Endothelial cell (in vitro differentiated cells): ENCODE measurements at regions not wholly inside any gene's neighbourhood (a gene's known extent, or its start where the extent isn't known, plus 50 kb on each side); places are given as distances from the start of the nearest gene placed in this dataset.

ENCODE experiments used
- DNase-seq: peaks from one replicate; pipeline ENCODE4 v3.0.0; 2021; ENCODE audit warnings: low spot score
- H3K27ac Mint-ChIP-seq: one replicate; pipeline ENCODE4 v1.8.0; 2021; ENCODE audit warnings: mixed read lengths, inconsistent platforms; ENCODE audit not compliant: unreplicated experiment
- H3K27me3 Mint-ChIP-seq: one replicate; pipeline ENCODE4 v1.8.0; 2021; ENCODE audit warnings: mild to moderate bottlenecking, moderate library complexity, mixed read lengths, inconsistent platforms; ENCODE audit not compliant: unreplicated experiment
- H3K36me3 Mint-ChIP-seq: one replicate; pipeline ENCODE4 v1.8.0; 2021; ENCODE audit warnings: mild to moderate bottlenecking, low read depth, mixed read lengths, inconsistent platforms; ENCODE audit not compliant: unreplicated experiment
- H3K4me1 Mint-ChIP-seq: one replicate; pipeline ENCODE4 v1.8.0; 2021; ENCODE audit warnings: mild to moderate bottlenecking, mixed read lengths, inconsistent platforms; ENCODE audit not compliant: unreplicated experiment
- H3K4me3 Mint-ChIP-seq: one replicate; pipeline ENCODE4 v1.8.0; 2021; ENCODE audit warnings: mild to moderate bottlenecking, mixed read lengths, inconsistent platforms; ENCODE audit not compliant: unreplicated experiment
- H3K9me3 Mint-ChIP-seq: one replicate; pipeline ENCODE4 v1.8.0; 2021; ENCODE audit warnings: mixed read lengths, inconsistent platforms; ENCODE audit not compliant: unreplicated experiment
- TF ChIP-seq, protein P1 (sequence below): fragments of 200-600 bp; sonication (generic); IDR thresholded peaks from one replicate; pipeline ENCODE4 v1.5.0; 2021; ENCODE audit warnings: antibody characterized with exemption; ENCODE audit not compliant: unreplicated experiment

DNA sequence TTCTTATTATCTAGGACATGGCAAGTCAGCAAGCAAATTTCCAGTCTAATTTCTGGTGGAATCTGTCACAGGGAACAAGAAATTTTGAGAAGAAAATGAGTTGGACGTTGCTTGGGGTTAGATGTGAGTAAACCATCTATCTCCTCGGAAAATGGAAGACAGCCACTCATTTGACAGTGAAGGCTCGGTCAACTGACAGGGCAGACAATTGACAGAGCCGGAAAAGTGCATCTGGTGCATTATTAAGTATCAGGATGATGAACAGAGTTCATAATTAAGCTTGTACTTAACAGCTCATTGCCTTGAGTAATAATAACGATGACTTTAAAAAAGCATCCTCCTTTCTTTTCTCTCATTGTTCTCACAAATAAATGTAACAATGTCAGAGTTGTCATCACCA, 168.4 kb downstream of the MAD2L1 start:
- no peak overlapping the region for H3K4me3 Mint-ChIP-seq
- H3K27ac Mint-ChIP-seq, result no peak overlapping the region
- no peaks in the 10 kb centered on the region for H3K4me1 Mint-ChIP-seq
- TF ChIP-seq, protein P1, sequence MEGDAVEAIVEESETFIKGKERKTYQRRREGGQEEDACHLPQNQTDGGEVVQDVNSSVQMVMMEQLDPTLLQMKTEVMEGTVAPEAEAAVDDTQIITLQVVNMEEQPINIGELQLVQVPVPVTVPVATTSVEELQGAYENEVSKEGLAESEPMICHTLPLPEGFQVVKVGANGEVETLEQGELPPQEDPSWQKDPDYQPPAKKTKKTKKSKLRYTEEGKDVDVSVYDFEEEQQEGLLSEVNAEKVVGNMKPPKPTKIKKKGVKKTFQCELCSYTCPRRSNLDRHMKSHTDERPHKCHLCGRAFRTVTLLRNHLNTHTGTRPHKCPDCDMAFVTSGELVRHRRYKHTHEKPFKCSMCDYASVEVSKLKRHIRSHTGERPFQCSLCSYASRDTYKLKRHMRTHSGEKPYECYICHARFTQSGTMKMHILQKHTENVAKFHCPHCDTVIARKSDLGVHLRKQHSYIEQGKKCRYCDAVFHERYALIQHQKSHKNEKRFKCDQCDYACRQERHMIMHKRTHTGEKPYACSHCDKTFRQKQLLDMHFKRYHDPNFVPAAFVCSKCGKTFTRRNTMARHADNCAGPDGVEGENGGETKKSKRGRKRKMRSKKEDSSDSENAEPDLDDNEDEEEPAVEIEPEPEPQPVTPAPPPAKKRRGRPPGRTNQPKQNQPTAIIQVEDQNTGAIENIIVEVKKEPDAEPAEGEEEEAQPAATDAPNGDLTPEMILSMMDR, result no peak
- peaks cover 1% of the 10 kb centered on the region for H3K27me3 Mint-ChIP-seq
- no peaks in the 10 kb centered on the region for H3K36me3 Mint-ChIP-seq
- H3K9me3 Mint-ChIP-seq, result no peaks in the 10 kb centered on the region
- DNase-seq, result no peak

DNA sequence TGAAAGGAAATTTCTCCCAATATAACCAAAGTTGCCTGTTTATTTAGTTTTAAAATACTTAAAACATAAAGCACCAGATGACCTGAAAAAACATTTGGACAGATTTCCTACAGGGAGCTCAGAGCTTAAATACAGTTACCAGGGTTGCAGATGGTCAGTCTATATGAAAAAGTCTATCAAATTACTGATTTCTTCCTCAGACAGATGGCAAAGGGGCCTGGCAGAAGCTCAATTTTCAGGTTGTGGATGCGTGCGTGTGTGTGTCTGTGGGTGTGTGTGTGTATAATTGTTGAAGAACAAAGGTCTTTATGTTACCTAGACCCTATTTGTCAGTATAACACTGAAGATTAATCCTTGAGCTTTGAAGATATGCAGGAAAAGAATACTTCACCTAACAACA, 169.4 kb downstream of the MAD2L1 start:
- Mint-ChIP-seq H3K4me3 (no peak overlapping the region), H3K9me3 (no peaks in the 10 kb centered on the region), H3K27me3 (peaks cover 1% of the 10 kb centered on the region), H3K4me1 (no peaks in the 10 kb centered on the region), H3K36me3 (no peaks in the 10 kb centered on the region), H3K27ac (no peak overlapping the region)
- TF ChIP-seq, protein P1, result no peak
- no peak for DNase-seq

DNA sequence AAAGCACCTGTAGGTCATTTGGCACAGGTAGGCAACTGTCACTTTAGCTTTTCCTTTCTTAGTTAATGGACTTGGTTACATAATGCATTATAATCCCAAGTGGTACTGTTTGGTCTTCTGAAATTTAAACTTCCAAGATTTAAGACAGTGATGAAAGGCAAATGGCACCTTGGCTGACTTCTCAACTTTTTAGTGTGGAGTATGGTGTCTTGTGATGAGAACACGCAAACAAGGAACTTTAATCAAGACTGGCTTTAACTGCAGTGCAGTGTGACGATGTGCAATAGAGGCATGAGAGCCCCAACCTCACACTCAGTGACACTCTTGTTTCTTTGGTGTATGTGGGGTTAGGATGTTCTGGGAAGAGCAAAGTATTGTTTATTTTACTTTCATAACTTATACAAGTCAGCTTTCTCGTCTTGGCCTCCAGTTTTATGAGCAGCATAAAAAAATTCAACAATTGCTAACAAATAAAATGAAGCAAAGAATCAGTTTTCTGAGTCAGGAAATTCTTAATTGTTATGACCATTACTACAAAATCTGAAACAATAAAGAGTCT, 171.9 kb downstream of the MAD2L1 start:
- Mint-ChIP-seq H3K27ac (no peak overlapping the region), H3K9me3 (no peaks in the 10 kb centered on the region), H3K4me1 (no peaks in the 10 kb centered on the region), H3K36me3 (no peaks in the 10 kb centered on the region), H3K27me3 (peaks cover 1% of the 10 kb centered on the region), H3K4me3 (no peak overlapping the region)
- DNase-seq, result no peak
- TF ChIP-seq, protein P1, result no peak

- H3K9me3 Mint-ChIP-seq, result no peaks in the 10 kb centered on the region
- TF ChIP-seq, protein P1, result no peak
- no peak overlapping the region for H3K4me3 Mint-ChIP-seq
- H3K27ac Mint-ChIP-seq, result no peak overlapping the region
- no peak for DNase-seq
- H3K27me3 Mint-ChIP-seq, result no peaks in the 10 kb centered on the region
- H3K36me3 Mint-ChIP-seq, result no peaks in the 10 kb centered on the region
- peaks cover 11% of the 10 kb centered on the region for H3K4me1 Mint-ChIP-seq
Measured at GRCh38 chr4:119873794-119874325, 192.8 kb downstream of the MAD2L1 start.

DNA sequence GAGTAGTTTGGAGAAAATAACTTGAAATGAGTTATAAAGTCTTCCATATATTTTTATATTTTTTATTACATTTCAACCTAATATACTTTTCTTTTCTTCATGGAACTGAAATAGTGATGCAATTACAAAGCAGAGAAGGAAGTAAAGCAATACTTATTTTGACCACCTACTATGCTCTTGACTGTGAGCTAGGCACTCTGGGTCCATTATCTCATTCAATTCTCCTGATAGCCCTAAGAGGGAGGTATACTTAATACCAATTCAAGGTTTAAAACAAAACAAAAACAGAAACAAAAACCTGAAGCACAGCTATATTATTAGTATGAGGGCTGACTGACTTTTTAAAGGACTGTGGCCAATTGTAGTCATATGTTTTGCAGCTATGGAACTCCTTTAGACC, 193.5 kb downstream of the MAD2L1 start:
- TF ChIP-seq, protein P1, result no peak

More for the DNA sequence above, 193.5 kb downstream of the MAD2L1 start:
- Mint-ChIP-seq H3K4me3 (no peak overlapping the region), H3K4me1 (peaks cover 8% of the 10 kb centered on the region), H3K36me3 (no peaks in the 10 kb centered on the region), H3K27ac (no peak overlapping the region), H3K9me3 (no peaks in the 10 kb centered on the region), H3K27me3 (no peaks in the 10 kb centered on the region)
- no peak for DNase-seq
